ENCODE measurements at regions not wholly inside any gene's neighbourhood (a gene's known extent, or its start where the extent isn't known, plus 50 kb on each side); places are given as distances from the start of the nearest gene placed in this dataset.
A peak's percentile ranks its signal among the peaks of the same experiment; 100 is the strongest.
"Not testable (repeated sequence)": the region's sequence is repeated elsewhere in the genome, so short reads cannot be mapped to it uniquely, and the experiment has no call there.

- DNase-seq: not testable (repeated sequence)
These were observed 194.1 kb upstream of the GRIA1 start for GRCh38 chr5:153296251-153296844.

GRCh38 chr5:153299891-153300290 is 190.6 kb upstream of the GRIA1 start:
- DNase-seq: no peak

- DNase-seq: peak; percentile 3
These were observed 182.2 kb upstream of the GRIA1 start for GRCh38 chr5:153308282-153308681.

GRCh38 chr5:153318556-153318955 is 171.9 kb upstream of the GRIA1 start:
- no peak for DNase-seq

GRCh38 chr5:153321478-153321877 is 169.0 kb upstream of the GRIA1 start:
- no peak for DNase-seq

- DNase-seq: no peak
These were observed 150.3 kb upstream of the GRIA1 start for GRCh38 chr5:153340139-153340538.

GRCh38 chr5:153340738-153341137 is 149.7 kb upstream of the GRIA1 start:
- DNase-seq: no peak

- no peak for DNase-seq
These were observed 148.0 kb upstream of the GRIA1 start for GRCh38 chr5:153342487-153342886.

GRCh38 chr5:153347611-153348010 is 142.9 kb upstream of the GRIA1 start:
- no peak for DNase-seq

- DNase-seq: no peak
These were observed 140.1 kb upstream of the GRIA1 start for GRCh38 chr5:153350175-153350883.

- no peak for DNase-seq
These were observed 137.7 kb upstream of the GRIA1 start for GRCh38 chr5:153352685-153353219.

GRCh38 chr5:153357493-153358112 is 132.9 kb upstream of the GRIA1 start:
- DNase-seq: no peak

GRCh38 chr5:153358315-153358976 is 132.0 kb upstream of the GRIA1 start:
- DNase-seq: no peak

GRCh38 chr5:153360860-153361259 is 129.6 kb upstream of the GRIA1 start:
- no peak for DNase-seq

GRCh38 chr5:153361735-153362409 is 128.6 kb upstream of the GRIA1 start:
- no peak for DNase-seq

GRCh38 chr5:153365547-153365946 is 124.9 kb upstream of the GRIA1 start:
- no peak for DNase-seq

- DNase-seq: no peak
These were observed 123.0 kb upstream of the GRIA1 start for GRCh38 chr5:153367466-153367865.

- no peak for DNase-seq
These were observed 117.9 kb upstream of the GRIA1 start for GRCh38 chr5:153372425-153373129.

- no peak for DNase-seq
These were observed 117.4 kb upstream of the GRIA1 start for GRCh38 chr5:153373130-153373498.

- DNase-seq: not testable (repeated sequence)
These were observed 108.8 kb upstream of the GRIA1 start for GRCh38 chr5:153381630-153382029.

GRCh38 chr5:153390569-153390968 is 99.9 kb upstream of the GRIA1 start:
- DNase-seq: no peak

- no peak for DNase-seq
These were observed 90.9 kb upstream of the GRIA1 start for GRCh38 chr5:153399595-153399994.

Data from NCI-H2171 treated with DMSO at 0.1 percent for 48 hours (cell line).